ENCODE measurements at regions not wholly inside any gene's neighbourhood (a gene's known extent, or its start where the extent isn't known, plus 50 kb on each side); places are given as distances from the start of the nearest gene placed in this dataset.

DNA sequence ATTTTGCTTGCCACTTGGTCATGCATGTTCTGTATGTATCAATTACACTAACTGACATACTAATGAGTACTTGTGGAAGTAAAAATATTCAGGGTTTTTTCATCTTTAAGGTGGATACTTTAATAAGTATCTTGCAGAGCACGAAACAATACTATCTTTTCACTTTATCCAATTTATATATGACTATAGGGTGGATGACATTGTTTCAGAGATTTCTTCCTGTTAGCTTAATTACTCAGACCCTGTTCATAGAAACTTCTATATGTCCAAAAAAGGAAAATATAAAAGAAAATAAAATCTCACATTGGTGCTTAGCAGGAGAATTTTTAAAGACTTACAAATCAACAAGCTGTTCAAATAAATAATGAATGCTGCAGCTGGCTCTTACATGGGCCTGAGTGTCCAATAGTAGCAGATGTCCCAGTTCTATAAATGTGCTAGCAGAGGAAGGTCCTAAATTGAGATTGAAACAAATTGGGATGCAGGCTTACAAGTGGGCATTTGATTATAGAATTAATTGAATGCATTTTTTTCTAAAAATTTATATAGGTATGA, 91.5 kb upstream of the THSD7A start:
- DNase-seq (ENCODE audit: low spot score), result no peak
- Histone ChIP-seq H3K9me3 (peaks cover 0 to 9% of the 10 kb centered on the region in 2 donors), H3K4me3 (no peak overlapping the region), H3K27ac (no peak overlapping the region), H3K27me3 (no peaks in the 10 kb centered on the region), H3K4me1 (no peaks in the 10 kb centered on the region), H3K36me3 (no peaks in the 10 kb centered on the region)
- TF ChIP-seq, protein P1, sequence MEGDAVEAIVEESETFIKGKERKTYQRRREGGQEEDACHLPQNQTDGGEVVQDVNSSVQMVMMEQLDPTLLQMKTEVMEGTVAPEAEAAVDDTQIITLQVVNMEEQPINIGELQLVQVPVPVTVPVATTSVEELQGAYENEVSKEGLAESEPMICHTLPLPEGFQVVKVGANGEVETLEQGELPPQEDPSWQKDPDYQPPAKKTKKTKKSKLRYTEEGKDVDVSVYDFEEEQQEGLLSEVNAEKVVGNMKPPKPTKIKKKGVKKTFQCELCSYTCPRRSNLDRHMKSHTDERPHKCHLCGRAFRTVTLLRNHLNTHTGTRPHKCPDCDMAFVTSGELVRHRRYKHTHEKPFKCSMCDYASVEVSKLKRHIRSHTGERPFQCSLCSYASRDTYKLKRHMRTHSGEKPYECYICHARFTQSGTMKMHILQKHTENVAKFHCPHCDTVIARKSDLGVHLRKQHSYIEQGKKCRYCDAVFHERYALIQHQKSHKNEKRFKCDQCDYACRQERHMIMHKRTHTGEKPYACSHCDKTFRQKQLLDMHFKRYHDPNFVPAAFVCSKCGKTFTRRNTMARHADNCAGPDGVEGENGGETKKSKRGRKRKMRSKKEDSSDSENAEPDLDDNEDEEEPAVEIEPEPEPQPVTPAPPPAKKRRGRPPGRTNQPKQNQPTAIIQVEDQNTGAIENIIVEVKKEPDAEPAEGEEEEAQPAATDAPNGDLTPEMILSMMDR (IDR thresholded peaks at IDR 0.05), result no peak

DNA sequence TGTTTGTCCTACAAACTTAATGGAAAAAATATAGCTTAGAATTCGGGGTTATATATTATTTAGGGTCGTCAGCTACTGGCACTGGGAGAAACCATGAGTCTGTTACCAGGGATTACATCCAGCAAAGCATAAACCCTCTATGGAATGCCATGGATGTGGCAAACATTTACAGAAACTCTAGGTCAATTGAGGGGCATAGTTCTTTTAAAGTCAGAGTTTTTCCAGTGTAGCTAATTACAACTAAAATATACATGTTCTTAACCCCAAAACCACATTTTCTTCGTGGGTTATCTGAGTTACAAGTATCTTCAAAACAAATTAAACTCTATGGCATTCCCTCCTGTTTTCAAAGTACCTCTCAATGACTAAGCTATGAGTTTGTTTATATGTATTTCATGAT, 99.3 kb upstream of the THSD7A start:
- no peaks in the 10 kb centered on the region for H3K9me3 ChIP-seq
- TF ChIP-seq, protein P1 (IDR thresholded peaks at IDR 0.05), result no peak
- H3K4me3 ChIP-seq, result no peak overlapping the region
- no peaks in the 10 kb centered on the region for H3K4me1 ChIP-seq
- H3K36me3 ChIP-seq, result no peaks in the 10 kb centered on the region
- DNase-seq (ENCODE audit: low spot score), result no peak
- H3K27me3 ChIP-seq, result no peaks in the 10 kb centered on the region
- H3K27ac ChIP-seq, result no peak overlapping the region

DNA sequence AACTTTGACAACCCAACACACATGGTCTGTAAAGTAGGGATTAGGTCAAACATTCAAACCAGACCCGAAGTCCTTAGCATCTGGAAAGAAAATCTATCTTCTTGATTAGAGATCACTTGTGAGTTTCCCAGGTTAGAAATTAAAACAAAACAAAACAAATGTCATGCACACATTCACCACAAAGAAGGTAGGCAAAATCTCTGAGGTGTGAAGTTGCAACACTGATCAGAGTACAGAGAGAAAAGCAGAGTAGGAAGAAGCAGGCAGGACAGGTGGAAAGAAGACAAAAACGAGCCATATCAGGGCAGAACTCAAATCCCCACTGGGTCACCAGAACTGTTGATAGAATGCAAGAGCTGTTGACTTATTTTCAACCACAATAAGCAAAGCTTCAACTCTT, 102.8 kb upstream of the THSD7A start:
- H3K9me3 ChIP-seq, result no peaks in the 10 kb centered on the region
- H3K4me3 ChIP-seq, result no peak overlapping the region
- no peaks in the 10 kb centered on the region for H3K4me1 ChIP-seq
- TF ChIP-seq, protein P1 (IDR thresholded peaks at IDR 0.05), result no peak
- no peak overlapping the region for H3K27ac ChIP-seq
- H3K36me3 ChIP-seq, result no peaks in the 10 kb centered on the region
- no peaks in the 10 kb centered on the region for H3K27me3 ChIP-seq
- no peak for DNase-seq (ENCODE audit: low spot score)

DNA sequence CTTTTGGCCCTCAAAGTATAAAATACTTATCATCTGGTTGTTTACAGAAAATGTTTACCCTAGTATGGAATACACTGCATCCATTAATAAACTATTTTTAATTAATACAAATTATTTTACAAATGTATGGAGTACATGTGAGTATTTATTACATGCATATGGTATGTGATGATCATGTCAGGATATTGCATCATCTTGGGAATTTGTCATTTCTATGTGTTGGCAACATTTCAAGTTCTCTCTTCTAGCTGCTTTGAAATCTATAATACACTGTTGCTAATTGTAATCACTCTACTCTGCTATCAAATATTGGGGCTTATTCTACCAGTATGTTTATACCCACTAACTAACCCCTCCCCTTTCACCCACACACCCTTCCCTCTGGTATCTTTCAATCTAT, 103.9 kb upstream of the THSD7A start:
- Histone ChIP-seq H3K27ac (no peak overlapping the region), H3K27me3 (no peaks in the 10 kb centered on the region), H3K4me3 (no peak overlapping the region), H3K4me1 (no peaks in the 10 kb centered on the region), H3K36me3 (no peaks in the 10 kb centered on the region), H3K9me3 (no peaks in the 10 kb centered on the region)
- DNase-seq (ENCODE audit: low spot score), result no peak
- TF ChIP-seq, protein P1 (IDR thresholded peaks at IDR 0.05), result no peak

GRCh38 chr7:11946794-11947193, 114.8 kb upstream of the THSD7A start:
- Histone ChIP-seq H3K4me1 (no peaks in the 10 kb centered on the region), H3K4me3 (no peak overlapping the region)
- TF ChIP-seq, protein P1 (IDR thresholded peaks at IDR 0.05), result no peak

DNA sequence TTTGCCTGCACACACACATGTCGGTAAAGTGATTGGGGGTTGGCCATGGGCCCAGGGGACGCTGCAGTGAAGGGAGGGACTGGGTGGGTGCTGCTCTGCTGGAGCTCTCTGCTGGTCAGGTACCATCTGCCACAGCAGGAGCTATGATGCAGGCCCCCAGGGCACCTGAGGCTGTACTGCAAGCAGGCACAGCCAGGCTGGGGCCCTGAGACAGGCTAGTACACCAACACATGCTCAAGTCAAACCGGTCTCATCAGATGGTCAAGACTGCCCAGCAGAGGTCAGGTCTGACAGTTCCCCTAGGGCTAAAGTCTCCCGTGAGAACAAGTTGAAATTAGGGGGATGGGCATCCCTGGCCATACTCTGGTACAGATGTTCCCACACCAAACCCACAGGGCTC, 118.3 kb upstream of the THSD7A start:
- Histone ChIP-seq H3K27ac (no peak overlapping the region), H3K4me3 (no peak overlapping the region), H3K9me3 (peaks cover 0 to 5% of the 10 kb centered on the region in 2 donors), H3K4me1 (no peaks in the 10 kb centered on the region), H3K36me3 (no peaks in the 10 kb centered on the region), H3K27me3 (no peaks in the 10 kb centered on the region)
- DNase-seq (ENCODE audit: low spot score), result no peak
- TF ChIP-seq, protein P1 (IDR thresholded peaks at IDR 0.05), result no peak

More at GRCh38 chr7:11946794-11947193, 114.8 kb upstream of the THSD7A start:
- Histone ChIP-seq H3K27ac (no peak overlapping the region), H3K9me3 (peaks cover 0 to 14% of the 10 kb centered on the region in 2 donors), H3K27me3 (no peaks in the 10 kb centered on the region), H3K36me3 (no peaks in the 10 kb centered on the region)
- no peak for DNase-seq (ENCODE audit: low spot score)

Measured in right atrium auricular region (tissue), 2 donors.